ENCODE measurements at regions not wholly inside any gene's neighbourhood (a gene's known extent, or its start where the extent isn't known, plus 50 kb on each side); places are given as distances from the start of the nearest gene placed in this dataset.

GRCh38 chr21:35697321-35697808, 363.0 kb downstream of the SETD4 start:
- TF ChIP-seq POLR2A (IDR thresholded peaks at IDR 0.05) (no peak), CTCF (IDR thresholded peaks at IDR 0.05 in 8 of 11, conservative IDR thresholded peaks at IDR 0.05 in 3 of 11) (no peak), POLR2AphosphoS5 (IDR thresholded peaks at IDR 0.05) (no peak)

Data from spleen (tissue), 7 donors.